Pancreas (tissue), 10 donors: ENCODE measurements at regions not wholly inside any gene's neighbourhood (a gene's known extent, or its start where the extent isn't known, plus 50 kb on each side); places are given as distances from the start of the nearest gene placed in this dataset.

Experiments
- ATAC-seq, 4 donors: fragments of 200-7000 bp; cut with Tn5 transposase; one replicate each; pipeline versions ENCODE4 v1.8.0 to v1.9.1; 2020; ENCODE audit warnings: mild to moderate bottlenecking in 4 of 4, moderate library complexity in 4 of 4
- DNase-seq, 6 donors: peaks; one replicate each; pipeline ENCODE4 v3.0.0-alpha.2; 2020
- FAIRE-seq: peaks from 2 replicates; lab custom pipeline; 2012; peaks lifted over from hg19 to GRCh38; lab: Jason Lieb, UNC
- H3K27ac ChIP-seq, 4 donors: fragments of 200-600 bp; sonication (generic); 1 replicate in 3 of 4; 2 replicates in 1 of 4; pipeline versions ENCODE4 v1.5.0 to v1.8.0; 2020
- H3K27me3 ChIP-seq, 4 donors: fragments of 200-600 bp; one replicate each; pipeline ENCODE4 v1.8.0; 2021
- H3K36me3 ChIP-seq, 3 donors: fragments of 200-600 bp; sonication (generic) in 1 of 3; one replicate each; pipeline versions ENCODE4 v1.5.0 to v1.8.0; 2020 to 2021
- H3K4me1 ChIP-seq, 3 donors: fragments of 200-600 bp; one replicate each; pipeline ENCODE4 v1.8.0; 2021
- H3K4me3 ChIP-seq, 4 donors: fragments of 200-600 bp; sonication (generic) in 2 of 4; one replicate each; pipeline versions ENCODE4 v1.5.0 to v1.8.0; 2020 to 2021
- H3K9me3 ChIP-seq, 4 donors: fragments of 200-600 bp; one replicate each; pipeline ENCODE4 v1.8.0; 2021
- WGBS, 2 donors: extraction: QIAGEN DNeasy Blood & Tissue Kit; methylation state at CpG; one replicate each; pipeline ENCODE4 v1.1.7; 2013; 5-methylcytosine and 5-hydroxymethylcytosine counted together
- intact Hi-C, 3 donors: fragments of 100-400 bp; cut with DNase I; formaldehyde crosslinking; loops; one replicate each; pipeline versions ENCODE4 v1.11.1 to v1.14.2; 2022
- TF ChIP-seq, protein P1 (sequence below), 4 donors: fragments of 200-600 bp; sonication (generic) in 3 of 4; IDR thresholded peaks; one replicate each; pipeline versions ENCODE4 v1.5.0 to v1.8.0; 2021; ENCODE audit warnings: antibody characterized with exemption in 4 of 4
- donor health status: healthy with polysubstance abuse.
- donor health status: DM: no; HTN: no; CAD: no; lungs with moderate emphysema.
- donor health status: DM: no; HTN: no; CAD: no.
- donor health status: control.
- donor health status: control.
- donor health status: Bipolar disorder and iron deficiency.
- donor health status: DM: yes; HTN: yes; CAD: no.
- donor health status: DM: no; HTN: no; CAD: no.
- donor health status: DM: no; HTN: no; CAD: no.
- donor health status: DM: yes; HTN: yes; CAD: no.

DNA sequence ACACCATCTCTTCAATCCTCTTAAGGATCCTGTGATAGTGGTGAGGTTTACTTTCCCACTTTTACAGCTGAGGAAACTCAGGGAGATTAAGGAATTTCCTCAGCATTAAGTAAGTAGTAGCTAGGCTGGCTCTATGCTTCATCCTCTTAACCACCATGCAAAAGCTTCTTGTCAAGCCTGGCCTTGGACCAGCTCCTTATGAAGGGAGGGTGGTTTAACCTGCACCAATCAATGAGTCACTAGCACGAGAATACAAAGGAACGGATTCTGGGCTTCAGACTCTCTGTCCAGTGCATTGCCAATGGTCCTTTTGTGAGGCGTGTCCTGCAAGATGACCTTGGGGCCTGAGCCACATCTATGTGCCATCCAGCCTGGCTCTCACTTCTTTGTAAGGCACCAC is 202.0 kb upstream of the CFAP20DC start:
- Histone ChIP-seq H3K36me3 (no peaks in the 10 kb centered on the region), H3K4me3 (no peak overlapping the region), H3K4me1 (no peaks in the 10 kb centered on the region), H3K9me3 (no peaks in the 10 kb centered on the region), H3K27me3 (no peaks in the 10 kb centered on the region), H3K27ac (no peak overlapping the region)
- intact Hi-C loops: no loop called here
- no peak for DNase-seq
- FAIRE-seq: no peak
- 64 to 78% methylated on average over 3 of the region's 3 CpGs for WGBS, 2 donors
- TF ChIP-seq, protein P1, sequence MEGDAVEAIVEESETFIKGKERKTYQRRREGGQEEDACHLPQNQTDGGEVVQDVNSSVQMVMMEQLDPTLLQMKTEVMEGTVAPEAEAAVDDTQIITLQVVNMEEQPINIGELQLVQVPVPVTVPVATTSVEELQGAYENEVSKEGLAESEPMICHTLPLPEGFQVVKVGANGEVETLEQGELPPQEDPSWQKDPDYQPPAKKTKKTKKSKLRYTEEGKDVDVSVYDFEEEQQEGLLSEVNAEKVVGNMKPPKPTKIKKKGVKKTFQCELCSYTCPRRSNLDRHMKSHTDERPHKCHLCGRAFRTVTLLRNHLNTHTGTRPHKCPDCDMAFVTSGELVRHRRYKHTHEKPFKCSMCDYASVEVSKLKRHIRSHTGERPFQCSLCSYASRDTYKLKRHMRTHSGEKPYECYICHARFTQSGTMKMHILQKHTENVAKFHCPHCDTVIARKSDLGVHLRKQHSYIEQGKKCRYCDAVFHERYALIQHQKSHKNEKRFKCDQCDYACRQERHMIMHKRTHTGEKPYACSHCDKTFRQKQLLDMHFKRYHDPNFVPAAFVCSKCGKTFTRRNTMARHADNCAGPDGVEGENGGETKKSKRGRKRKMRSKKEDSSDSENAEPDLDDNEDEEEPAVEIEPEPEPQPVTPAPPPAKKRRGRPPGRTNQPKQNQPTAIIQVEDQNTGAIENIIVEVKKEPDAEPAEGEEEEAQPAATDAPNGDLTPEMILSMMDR (IDR thresholded peaks at IDR 0.05): no peak
- ATAC-seq: no peak

DNA sequence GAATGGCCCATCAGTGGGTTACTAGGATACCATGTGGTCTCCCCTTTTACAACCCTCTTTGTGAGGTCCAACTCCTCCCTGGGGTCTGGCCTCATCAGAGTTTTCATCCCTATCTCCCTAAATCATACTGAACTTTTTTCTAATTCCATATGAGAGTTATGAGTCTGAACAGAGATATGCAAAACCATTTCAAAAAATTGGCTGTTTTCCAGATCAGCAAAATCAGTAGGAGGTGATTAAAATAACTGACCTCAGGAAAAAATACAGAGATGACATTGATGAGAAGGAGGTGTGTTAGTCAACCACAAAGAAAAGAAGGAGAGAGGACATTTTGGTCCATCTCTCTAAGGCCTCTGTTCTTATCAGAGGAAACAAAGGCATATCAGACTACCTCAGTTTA is 200.8 kb upstream of the CFAP20DC start:
- Histone ChIP-seq H3K27ac (no peak overlapping the region), H3K36me3 (no peaks in the 10 kb centered on the region), H3K27me3 (no peaks in the 10 kb centered on the region), H3K4me3 (no peak overlapping the region), H3K9me3 (no peaks in the 10 kb centered on the region), H3K4me1 (peaks cover 0 to under 1% (median 0%) of the 10 kb centered on the region in 3 donors)
- no peak for DNase-seq
- no peak for FAIRE-seq
- intact Hi-C loops: no loop called here
- TF ChIP-seq, protein P1 (IDR thresholded peaks at IDR 0.05): no peak
- ATAC-seq: no peak

DNA sequence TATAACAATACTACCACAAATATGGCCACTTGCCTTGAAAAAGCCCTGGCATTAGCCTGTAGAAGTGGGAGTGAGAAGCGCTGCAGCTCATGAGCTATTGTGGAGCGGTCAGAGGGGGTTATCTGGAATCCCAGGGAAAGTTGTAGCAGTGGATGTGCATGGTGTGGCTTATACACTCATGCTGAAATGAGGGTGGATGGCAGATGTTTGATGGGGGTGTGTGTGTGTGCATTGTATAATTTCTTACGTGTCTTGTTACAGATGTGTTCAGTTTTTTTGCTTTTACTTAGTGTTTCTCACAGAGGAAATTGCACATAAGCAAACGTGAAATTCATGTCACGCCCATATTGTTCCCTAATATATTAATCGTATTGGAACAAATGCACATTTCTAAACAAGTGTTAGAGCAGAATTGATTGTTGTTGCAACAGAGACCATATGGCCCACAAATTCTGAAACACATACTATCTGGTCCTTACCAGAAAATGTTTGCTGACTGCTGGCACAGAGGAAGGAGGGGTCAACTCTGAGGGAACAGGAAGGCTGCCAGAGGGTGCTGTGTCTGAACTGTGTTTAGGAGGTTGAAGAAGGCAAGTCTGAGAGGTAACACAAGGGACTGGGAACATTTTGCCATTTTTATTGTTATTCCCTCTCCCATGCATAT is 200.0 kb upstream of the CFAP20DC start:
- Histone ChIP-seq H3K4me1 (peaks cover 0 to 7% (median 4%) of the 10 kb centered on the region in 3 donors), H3K27ac (no peak overlapping the region), H3K9me3 (no peaks in the 10 kb centered on the region), H3K4me3 (no peak overlapping the region), H3K27me3 (no peaks in the 10 kb centered on the region), H3K36me3 (no peaks in the 10 kb centered on the region)
- no peak for ATAC-seq
- no peak for FAIRE-seq
- TF ChIP-seq, protein P1 (IDR thresholded peaks at IDR 0.05): no peak
- intact Hi-C loops: no loop called here
- no peak for DNase-seq
- 79 to 81% methylated on average over 6 of the region's 6 CpGs for WGBS, 2 donors

DNA sequence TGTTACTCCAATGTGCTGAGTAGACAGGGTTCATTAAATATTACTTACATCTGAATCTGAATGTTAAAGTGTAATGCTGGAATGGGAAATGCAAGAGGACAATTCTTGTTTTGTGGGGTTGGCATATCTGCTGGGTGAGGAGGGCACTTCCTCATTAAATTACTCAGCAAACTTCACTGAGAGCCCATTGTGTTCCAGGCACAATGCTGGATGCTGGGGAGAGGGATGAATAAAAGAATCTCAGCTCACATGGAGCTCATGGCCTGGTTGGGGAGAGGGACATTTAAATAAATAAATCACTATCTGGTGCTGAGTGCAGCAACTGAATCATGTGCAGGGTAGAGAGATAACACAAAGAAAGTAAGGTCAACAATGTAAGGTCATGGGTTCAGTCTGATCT is 199.2 kb upstream of the CFAP20DC start:
- Histone ChIP-seq H3K36me3 (no peaks in the 10 kb centered on the region), H3K9me3 (no peaks in the 10 kb centered on the region), H3K4me3 (no peak overlapping the region), H3K4me1 (peaks cover 0 to 7% (median 4%) of the 10 kb centered on the region in 3 donors), H3K27me3 (no peaks in the 10 kb centered on the region), H3K27ac (no peak overlapping the region)
- intact Hi-C loops: no loop called here
- TF ChIP-seq, protein P1 (IDR thresholded peaks at IDR 0.05): no peak
- ATAC-seq (peak in 1 of 4 donors; percentile 51), DNase-seq (no peak), FAIRE-seq (no peak)

DNA sequence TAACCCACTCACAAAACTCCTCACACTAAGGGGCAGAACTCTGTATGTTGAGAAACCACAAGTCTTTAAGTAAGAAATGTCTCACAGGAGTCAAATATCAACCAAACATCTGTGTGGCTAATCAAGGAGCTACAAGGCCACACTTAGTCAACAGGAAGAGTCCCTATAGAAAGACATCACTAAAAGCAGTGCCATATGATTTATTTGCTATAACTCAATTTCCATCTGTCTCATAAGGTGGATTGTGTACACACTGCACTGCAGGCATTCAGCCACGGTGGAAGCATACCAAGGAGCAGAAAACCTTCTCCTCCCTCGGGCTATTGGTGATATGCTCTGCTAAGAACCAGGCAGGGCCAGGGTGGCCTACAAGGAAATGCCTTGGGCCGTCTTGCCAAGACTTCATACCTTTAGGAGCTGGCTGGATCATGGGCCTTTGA is 197.6 kb upstream of the CFAP20DC start:
- Histone ChIP-seq H3K9me3 (no peaks in the 10 kb centered on the region), H3K27ac (no peak overlapping the region), H3K27me3 (no peaks in the 10 kb centered on the region), H3K4me1 (peaks cover 0 to 7% (median 4%) of the 10 kb centered on the region in 3 donors), H3K36me3 (no peaks in the 10 kb centered on the region), H3K4me3 (no peak overlapping the region)
- DNase-seq (no peak), ATAC-seq (no peak), FAIRE-seq (no peak)
- intact Hi-C loops: no loop called here
- 78% methylated on average over 3 of the region's 3 CpGs for WGBS, 2 donors
- TF ChIP-seq, protein P1 (IDR thresholded peaks at IDR 0.05): no peak
